ENCODE measurements at regions not wholly inside any gene's neighbourhood (a gene's known extent, or its start where the extent isn't known, plus 50 kb on each side); places are given as distances from the start of the nearest gene placed in this dataset.

DNA sequence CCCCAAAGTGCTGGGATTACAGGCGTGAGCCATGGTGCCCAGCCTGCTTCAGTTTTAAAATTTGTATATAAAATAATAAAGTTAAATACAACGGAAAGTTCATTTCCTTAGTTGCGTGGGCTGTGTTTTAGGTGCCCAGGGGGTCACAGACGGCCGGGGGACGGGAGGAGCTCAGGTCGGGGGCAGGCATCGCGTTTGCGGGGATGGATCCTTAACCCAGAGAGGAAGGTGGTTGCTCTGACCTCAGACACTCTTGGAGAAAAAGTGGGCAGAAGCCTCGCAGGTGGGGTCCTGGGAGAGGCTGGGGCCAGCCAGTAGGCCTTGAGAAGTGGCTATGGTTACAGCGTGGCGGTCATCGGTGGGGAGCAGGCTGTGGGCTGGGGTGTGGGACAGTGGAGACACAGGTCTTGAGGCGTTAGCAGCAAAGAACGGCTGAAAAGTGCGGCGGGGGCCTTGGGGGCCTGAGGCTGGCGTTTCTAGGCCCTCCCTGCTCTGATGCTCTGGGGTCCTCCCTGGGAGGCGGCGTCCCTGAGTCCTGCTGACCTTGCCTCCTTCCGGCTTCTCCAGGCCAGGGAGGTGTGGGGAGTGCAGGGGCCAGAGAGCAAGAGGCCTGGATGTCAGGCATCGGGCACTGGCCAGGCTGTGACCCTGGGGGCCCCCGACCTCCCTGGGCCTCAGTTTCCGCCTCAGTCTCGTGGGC is 54.4 kb downstream of the UNCX start:
- no peak for DNase-seq

DNA sequence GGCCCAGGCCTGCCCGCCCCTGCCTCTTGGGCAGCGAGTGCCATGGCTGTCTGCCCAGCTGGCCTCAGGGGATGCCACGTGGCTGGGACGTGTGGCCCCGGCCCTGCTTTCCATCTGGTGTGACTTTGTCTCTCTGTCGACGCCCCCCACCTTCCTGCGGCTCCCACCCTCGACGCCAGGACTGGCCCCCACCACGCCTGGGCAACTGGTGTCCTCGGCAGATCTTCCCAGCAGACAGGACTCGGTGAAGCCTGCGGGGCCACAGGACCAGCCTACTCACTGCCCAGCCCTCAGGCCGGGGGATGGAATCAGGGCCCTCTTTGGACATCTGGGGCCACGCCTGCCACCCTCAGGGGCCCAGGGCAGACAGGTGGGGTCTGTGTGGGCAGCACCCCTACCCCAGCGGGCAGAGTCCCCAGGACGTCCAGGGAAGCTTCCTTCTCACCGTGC is 55.1 kb downstream of the UNCX start:
- no peak for DNase-seq

DNA sequence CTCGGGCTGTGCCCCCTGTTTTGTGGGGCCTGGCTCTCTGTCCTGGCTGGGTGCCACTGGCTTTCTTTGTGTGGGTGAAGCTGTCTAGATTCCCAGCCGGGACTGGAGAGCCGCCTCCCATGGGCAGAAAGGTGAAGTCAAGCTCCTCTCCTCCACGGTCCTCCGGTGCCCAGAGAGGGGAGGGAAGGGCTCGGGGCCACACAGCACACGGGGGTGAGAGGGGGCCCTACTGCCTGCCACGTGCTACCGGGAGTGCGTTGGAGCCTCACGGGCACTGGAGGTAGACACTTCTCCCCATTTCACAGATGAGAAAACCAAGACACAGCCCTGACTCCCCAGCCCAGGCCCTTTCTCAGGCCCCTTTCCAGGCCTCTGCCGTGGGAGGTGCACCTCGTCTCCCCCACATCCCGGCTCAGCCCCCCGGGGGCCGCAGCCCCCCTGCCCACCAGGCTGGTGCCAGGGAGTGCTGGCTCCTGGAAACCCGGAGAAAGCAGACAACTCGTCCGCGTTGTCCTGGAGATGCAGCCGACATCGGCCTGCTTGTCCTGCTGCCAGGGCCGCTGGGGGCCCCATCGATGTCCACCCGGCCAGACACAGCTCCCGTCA is 55.8 kb downstream of the UNCX start:
- DNase-seq = no peak

DNA sequence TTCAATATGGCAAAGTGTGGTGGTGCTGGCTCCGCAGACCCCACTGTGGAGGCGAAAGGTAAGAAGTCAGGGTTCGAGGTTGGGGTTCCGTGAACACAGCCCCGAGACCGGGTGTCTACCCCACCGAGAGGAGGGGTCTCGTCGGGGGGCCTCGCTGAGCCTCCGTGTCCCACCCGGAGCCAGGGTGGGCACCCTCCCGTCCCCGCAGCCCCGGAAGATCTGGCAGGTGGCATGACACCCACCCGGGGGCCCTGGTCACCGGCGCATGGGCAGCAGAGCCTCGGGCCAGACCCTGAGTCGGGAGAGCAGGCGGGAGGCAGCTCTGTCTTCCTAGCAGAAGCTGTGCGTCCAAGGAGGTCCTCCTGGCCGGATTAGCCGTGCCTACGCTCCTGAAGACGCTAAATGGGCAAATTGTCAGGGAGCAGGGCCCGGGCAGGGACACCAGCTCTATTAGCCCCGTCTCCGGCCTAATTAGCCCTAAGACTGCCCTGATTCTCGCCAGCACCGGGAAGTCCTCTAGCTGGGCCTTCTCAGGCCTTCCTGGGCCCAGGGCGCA is 56.4 kb downstream of the UNCX start:
- no peak for DNase-seq

DNA sequence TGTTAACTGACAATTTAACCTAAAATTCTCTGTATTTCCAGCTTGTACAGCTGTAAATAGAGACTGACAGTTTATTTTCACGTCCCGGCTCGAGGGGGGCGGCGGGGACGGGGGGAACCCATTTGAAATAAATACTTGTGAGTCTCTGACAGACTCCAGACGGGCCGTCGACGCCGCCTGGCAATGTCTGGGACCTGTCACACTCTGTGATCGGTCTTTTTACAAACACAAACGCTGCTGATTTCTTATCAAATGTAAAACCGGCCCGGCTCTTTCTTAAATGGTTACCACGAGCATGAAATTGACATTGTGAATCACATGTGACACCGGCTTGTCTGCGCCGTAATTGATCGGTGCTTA is 57.0 kb downstream of the UNCX start:
- no peak for DNase-seq

DNA sequence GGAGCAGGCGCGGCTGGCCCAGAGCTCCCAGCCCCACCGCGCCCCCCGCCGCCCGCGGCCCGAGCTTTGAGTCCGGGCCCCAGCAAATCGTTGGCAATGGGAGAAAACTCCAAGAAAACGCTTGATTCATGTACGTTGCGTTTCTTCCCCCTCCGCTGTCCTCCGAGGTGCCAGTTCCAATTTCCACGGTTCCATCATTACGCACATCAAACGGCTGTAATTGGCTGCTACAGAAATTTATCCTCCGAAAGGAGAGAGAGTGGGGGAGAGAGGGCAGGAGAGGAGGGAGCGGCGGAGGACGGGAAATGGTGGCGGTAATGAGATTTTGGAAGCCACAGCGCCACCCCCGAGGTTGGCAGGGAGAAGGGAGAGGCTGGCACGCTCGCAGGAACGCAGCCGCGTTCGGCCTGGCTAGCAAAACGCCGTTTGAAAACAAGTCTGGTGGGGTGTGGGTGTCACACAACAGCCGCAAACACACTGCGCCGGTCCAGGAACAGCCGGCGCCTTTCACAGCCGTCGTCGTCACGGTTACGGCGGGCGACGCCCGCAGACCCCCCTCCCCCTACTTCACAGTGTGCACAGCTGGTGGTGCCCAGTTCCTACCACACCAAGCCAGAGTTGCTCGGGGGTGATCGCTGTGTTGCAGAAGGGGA is 57.5 kb downstream of the UNCX start:
- DNase-seq = peak; percentile 35

DNA sequence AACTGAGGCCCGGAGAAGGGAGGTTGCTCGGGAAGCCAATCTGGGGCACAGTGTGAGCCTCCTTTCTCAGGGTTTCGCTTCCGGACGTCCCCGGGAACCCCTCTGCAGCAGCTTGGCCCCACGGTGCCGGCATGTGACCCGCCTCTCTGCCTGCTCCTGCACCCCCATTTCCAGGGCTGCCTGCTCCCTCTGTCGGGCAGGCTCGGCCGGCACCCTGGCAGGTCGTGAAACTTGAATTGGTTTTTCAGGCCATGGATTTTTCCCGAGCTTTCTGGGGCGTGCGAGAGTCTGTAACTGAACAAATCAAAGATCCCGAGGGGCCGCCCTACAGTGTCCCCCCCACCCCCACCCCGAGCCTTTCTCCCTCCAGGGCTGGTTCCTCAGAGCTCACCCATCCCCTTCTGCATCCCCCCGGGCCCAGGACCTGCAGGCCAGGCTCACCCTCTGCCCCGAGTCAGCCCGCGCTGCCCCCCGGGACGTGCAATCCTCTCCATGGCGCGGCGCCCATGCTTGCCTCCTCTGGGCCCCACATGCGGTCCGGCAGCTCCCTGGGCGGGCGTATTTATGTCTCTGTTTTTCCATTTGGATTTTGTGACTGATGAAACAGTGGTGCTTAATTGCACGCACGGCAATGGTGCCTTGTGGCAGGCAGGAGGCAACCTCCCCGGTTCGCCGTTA is 58.1 kb downstream of the UNCX start:
- no peak for DNase-seq

DNA sequence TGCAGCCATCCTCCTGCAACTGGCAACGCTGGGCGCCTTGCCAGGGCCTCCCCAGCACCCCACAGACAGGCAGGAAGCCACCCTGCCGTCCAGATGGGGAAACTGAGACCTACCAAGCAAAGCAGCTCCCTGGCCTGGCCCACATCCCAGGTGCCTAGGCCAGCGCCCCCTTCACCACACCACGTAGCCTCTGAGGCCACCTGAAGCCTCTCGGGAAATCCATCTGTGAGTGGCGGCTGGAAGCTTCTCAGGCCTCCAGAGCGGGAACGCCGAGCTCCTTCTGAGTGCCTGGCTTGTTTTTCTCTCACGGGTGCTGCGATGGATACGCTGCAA is 58.7 kb downstream of the UNCX start:
- no peak for DNase-seq

DNA sequence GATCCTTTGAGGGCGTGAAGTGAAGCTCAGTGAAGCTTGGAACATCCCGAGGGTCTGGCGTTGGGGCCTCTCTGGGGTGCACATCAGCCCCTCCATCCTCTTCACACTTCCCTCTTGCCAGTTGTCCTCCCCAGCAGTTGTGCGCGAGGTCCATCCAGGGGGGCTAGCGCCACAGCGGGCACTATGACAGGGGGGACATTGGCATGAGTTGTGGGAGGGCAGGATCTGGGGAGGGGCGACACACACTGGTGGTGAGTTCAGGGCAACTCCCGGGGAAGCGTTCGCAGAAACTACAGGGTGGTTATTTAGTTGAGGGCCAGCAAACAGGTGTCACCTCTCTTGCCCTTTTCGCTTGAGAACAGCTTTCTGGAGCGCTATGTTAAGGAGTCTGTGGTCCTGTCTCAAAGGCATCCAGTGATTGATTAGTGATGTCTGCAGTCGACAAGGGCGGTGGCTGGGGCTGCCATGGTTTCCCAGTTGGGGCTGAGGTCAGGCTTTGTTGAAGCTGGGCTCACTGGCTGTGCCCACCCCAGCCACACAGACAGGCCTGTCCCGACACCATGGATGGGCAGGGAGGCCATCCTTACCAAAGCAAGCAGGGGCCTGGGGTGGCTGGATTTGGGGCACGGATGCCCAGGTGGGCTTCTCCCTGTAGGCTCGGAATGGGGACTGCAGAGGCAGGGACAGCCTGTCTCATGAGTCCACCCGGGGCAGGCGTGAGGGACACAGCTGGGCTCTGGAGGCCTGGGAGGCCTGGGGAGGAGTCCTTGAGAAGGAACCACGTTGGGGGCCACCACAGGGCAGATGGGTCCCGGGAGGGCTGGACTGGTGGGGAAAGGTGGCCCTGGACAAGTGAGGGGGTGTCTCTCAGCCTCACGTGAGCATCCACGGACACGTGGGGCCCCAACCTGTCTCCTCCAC is 59.4 kb downstream of the UNCX start:
- no peak for DNase-seq

DNA sequence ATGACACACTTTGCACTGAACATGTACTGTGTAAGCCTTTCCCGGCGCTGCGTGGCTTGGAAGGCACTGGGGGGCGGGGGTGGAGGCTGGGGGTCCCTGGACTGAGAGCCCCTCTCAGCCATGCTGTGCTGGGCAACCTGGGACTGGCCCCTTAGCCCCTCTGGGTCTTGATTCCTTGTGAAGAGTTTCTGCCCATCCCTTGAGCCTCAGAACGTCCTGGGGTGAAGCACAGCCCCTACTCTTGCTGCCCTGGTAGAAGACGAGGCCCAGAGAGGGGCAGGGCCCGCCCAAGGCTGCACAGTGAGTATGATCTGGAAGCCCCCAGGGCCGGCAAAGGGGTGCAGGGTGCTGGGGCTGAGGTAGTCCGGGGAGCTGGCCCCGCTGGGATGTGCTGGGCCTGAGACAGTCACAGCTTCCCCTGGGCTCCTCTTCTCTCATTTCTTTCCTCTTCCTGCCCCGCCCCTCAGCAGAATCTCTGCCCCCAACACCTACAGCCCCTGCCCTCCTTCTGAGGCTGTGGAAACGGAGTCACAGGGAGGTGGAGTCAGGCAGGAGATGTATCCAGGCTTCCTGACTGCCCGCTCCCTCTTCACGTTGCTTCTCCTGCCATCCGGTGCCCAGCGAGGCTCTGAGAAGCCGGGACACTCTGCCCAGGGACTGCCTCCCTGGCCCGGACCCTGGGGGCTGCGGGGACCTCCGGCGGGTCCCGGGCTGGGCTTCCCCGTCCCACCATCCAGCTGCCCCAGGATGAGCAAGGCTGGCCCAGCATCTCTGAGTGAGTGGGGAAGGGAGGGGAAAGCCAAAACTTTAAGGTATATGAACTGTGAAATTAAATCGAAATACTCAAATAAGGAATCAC is 60.5 kb downstream of the UNCX start:
- DNase-seq = no peak

DNA sequence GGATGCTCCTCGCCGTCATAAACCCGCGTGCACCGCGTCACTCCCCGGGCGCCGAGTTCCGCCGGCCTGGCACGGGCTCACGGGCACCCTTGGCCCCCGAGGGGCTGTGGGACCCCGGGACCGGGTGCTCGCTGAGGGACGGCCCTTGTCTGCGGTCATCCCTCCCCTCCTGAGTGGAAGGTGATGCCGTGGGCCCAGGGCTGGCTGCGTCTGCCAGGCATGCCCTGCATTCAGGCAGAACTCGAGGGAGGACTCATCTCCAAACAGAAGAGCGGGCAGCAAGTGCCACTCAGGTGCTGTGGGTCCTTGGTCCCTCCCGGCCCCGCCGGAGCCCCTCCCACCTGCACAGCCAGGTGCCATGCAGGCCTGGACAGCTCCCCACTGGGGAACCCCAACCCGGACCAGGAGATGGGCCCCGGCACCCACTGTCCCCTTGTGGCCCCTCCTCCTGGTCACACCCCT is 61.3 kb downstream of the UNCX start:
- DNase-seq = no peak

DNA sequence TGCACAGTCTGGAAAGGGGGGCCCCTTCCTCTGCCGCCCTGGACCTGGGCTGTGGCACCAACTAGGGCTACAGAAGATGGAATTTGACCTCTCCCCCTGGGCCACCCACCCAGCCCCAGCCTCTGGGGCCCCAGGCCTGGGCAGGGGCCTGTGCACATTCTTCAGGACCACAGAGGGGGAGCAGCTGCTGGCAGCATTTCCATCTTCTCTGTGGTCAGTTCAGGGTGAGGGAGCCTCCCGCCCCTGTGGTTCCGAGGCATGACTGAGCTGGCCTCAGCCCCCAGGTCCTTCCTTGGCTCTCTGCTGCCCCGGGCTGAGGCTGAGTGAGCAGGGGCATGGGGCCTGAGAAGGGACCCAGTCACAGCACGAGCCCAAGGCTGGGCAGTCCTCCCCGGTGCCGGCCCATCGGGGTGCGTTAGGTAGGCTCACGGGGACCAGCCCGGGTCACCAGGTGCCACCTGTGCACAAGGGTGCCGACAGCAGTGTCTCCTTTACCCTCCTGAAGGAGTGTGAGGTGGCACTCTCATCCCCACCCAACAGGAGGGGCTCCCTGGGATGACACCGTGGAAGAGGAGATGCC is 63.2 kb downstream of the UNCX start:
- DNase-seq = no peak

DNA sequence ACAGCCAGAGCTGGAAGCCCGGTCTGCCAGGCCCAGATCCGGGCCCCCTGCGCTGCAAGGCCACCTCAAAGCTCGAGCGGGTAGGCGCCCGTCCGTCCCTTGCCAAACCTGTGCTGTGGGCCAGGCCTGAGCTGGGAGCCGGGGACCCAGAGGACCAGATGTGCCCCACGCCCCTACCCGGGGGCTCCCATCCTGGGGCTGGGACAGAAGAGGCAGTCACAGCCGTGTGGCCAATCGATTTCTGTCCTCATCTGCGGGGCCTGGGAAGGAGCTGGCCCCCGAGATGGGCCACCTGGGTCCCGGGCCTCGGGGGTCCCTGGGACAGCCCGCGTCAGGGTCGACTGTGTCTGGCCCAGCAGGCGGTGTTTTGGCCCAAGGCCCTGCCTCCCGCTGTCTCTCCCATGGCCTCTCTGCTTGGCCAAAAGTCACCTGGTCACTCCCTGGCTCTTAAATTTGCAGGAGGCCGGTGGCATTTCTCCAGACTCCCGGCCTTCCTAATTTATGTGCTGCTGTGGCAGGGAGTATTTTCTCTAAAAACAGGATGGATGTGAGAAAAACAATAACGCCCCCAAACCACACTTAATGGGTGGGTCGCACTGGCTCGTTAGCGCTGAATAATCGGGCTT is 63.8 kb downstream of the UNCX start:
- DNase-seq = no peak

DNA sequence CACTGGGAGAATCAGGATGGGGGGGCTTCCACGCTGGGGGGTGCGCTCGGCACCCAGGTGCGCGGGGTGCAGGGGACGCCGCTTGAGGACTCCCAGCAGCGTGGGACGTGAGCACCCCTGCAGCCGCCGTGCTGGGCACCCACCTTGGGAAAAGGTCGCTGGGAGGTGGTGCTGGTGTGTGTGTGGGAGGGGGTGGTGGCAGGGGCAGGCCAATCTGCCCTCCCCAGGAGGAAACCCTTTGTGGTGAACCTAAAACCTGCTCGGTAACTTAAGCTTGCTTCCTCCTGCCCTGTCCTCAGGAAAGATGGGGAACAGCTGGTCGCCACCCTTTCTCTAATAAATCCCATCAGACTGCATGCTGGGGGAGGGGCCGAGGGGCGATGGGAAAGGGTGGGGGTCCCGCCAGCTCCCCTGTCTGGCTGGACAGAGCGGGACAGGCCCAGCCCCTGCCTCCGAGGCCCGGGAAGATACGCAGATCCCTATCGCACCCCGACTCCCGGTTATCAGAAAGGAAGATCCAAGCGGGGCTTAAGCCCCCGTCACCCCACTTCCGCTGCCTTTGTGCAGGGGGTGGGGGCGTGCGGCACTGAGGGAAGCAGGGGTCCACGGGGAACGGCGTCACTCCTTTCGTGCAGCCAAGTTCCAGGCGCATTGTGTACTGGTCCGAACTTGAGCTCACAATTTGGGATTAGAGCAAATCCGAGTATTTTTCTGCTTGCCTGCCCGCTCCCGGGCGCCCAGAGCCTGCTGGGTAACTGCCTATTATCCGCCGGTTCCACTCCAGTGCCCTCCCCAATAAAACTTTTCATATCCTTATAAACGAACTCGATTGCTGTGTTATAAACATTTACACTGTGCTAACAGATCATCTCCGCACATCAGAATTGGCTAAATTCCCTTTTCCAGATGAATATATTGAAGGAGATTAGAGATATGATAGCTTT is 64.6 kb downstream of the UNCX start:
- no peak for DNase-seq

DNA sequence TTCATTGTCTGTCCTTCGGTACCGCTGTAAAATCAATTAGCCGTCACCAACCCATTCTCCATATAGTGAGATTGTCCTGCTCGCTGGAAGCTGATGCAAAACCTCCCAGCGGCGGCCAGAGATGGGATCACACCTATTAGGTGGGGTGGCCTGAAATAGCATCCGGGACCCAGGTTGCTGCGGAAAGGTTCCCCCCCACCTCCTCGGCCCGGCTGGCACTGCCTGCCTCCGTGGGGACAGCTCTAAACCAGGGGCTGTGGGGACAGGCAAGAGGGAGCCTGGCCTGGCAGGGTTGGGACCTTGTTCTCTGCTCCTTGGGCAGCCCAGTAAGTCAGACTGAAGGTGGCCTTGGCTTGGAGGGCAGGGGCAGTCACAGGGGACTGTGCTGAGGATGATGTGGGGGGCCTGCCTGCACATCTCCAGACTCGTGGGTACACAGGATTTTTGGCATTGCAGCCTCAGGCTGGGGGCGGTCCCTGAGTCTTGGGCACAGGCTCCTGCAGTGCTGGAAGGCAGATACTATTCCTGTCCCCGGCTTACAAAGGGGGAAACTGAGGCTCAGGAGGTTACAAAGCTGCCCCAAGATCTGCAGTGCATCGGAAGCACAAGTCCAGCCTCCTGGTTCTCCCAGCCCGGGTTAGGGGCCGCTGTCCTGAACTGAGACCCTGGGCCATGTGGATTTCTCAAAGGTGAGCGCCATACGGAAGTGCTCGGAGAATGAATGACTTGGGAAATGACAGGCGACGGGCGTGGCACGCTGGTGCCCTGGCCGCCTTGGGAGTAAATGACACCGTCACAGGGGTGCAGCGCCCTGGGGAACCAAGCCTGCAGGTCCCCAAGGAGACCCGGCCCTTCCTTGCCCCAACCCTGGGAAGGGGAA is 65.6 kb downstream of the UNCX start:
- DNase-seq = no peak

DNA sequence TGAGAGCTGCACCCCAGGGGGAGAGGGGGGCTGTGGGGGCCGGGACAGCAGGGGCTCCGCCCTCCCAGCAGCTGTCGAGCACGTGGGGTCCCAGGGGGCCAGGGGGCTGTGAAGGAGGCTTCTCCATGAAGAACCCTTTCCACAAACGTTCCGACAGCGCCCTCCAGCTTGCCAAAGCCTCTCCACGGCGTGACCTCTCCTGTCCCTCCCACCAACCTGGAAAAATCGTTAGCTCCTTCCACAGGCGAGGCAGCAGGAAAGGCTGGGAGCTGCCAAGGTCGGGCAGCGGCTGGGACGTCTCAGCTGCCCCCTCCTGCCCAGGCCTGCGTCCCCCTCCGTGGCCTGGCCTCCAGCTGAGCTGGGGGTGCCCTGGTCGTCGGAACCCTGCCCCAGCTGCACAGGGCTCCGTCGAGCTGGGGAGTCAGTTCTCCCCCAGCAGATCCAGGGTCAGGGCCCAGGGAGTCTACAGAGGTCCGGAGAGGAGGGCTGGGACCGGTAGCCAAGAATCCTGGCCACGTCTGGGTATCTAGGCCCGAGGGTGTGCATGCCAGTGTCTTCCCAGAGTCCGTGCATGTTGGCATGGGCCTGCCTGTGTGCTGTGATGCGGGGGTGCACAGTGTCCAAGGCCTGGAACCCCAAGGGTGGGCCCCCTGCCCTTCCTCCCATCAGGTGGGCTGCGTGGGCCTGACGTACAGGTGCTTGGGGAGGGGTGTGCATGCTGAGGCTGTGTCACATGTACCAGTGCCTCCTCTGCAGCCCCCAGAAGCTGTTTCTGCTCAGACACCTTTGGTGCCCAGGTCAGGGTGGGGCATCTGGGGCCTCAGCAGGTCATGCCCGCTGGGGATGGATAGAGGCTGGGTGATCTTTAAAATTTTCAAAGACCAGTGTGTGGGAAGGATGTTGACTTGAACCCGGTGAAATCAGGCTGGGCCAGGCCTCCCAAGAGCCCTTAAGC is 66.5 kb downstream of the UNCX start:
- no peak for DNase-seq

DNA sequence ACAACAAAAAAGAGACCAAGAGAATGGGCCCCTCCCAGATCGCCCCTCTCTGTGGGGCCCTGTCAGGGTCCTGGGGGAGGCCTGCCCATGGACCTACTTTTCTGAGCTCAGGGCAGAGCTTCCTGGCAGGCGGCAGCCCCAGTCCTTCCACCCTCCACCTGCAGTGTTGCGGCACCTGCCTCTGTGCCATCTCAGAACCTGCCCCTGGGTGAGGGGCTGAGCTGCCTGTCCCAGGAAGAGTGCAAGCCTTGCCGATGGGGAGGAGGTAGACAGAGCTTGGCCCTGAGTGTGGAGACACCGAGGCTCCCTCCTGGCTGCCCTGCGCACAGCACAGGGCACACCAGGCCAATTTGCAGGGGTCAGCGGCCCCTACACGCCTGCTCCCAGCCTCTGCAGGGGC is 67.5 kb downstream of the UNCX start:
- DNase-seq = no peak
